Gastrocnemius medialis (tissue), 4 donors: ENCODE measurements at regions not wholly inside any gene's neighbourhood (a gene's known extent, or its start where the extent isn't known, plus 50 kb on each side); places are given as distances from the start of the nearest gene placed in this dataset.

ENCODE experiments used
- ATAC-seq, 2 donors: fragments of 150-250 bp; one replicate each; pipeline ENCODE4 v1.9.1; 2016
- DNase-seq, 2 donors: peaks; one replicate each; pipeline ENCODE4 v3.0.0-alpha.2; 2019
- H3K27ac ChIP-seq, 4 donors: fragments of 200-600 bp; sonication (generic); 1 replicate in 1 of 4; 2 replicates in 3 of 4; pipeline ENCODE4 v1.5.1; 2016 to 2018; ENCODE audit warnings: mild to moderate bottlenecking in 2 of 4, moderate library complexity in 1 of 4
- H3K27me3 ChIP-seq, 3 donors: fragments of 200-600 bp; sonication (generic) in 2 of 3; 1 replicate in 1 of 3; 2 replicates in 2 of 3; pipeline versions ENCODE4 v1.5.1 to v1.6.0; 2016 to 2019; ENCODE audit warnings: mild to moderate bottlenecking in 1 of 3, moderate library complexity in 1 of 3
- H3K36me3 ChIP-seq, 2 donors: fragments of 200-600 bp; sonication (generic) in 1 of 2; one replicate each; pipeline ENCODE4 v1.5.1; 2017 to 2018
- H3K4me1 ChIP-seq, 2 donors: fragments of 200-600 bp; sonication (generic) in 1 of 2; one replicate each; pipeline ENCODE4 v1.5.1; 2016 to 2017; ENCODE audit warnings: mild to moderate bottlenecking in 2 of 2
- H3K4me3 ChIP-seq, 4 donors: fragments of 200-600 bp; sonication (generic) in 3 of 4; 1 replicate in 1 of 4; 2 replicates in 3 of 4; pipeline ENCODE4 v1.5.1; 2016 to 2019; ENCODE audit warnings: mild to moderate bottlenecking in 2 of 4
- H3K9me3 ChIP-seq, 3 donors: fragments of 200-600 bp; sonication (generic) in 2 of 3; 1 replicate in 1 of 3; 2 replicates in 2 of 3; pipeline ENCODE4 v1.5.1; 2016 to 2019
- CTCF ChIP-seq, 5 experiments: fragments of 450-650 bp in 3 of 5; fragments of 200-600 bp in 2 of 5; sonication (generic) in 2 of 5; IDR thresholded peaks in 4 of 5; conservative IDR thresholded peaks in 1 of 5; 1 replicate in 4 of 5; 2 replicates in 1 of 5; pipeline ENCODE4 v1.5.1; 2016 to 2019; ENCODE audit warnings: antibody characterized with exemption in 5 of 5, mild to moderate bottlenecking in 3 of 5, moderate library complexity in 3 of 5
- POLR2A ChIP-seq, 2 donors: fragments of 450-650 bp; IDR thresholded peaks; one replicate each; pipeline ENCODE4 v1.6.1; 2017; ENCODE audit warnings: antibody characterized with exemption in 2 of 2, mild to moderate bottlenecking in 2 of 2, moderate library complexity in 2 of 2
- in situ Hi-C, 4 donors: fragments of 200-750 bp; cut with MboI; loops; one replicate each; pipeline versions ENCODE4 v1.15.0 to v1.8.0; 2017; ENCODE audit warnings: low sequenced_read_pairs in 4 of 4
- intact Hi-C: fragments of 100-400 bp; cut with DNase I; formaldehyde crosslinking; loops from one replicate; pipeline ENCODE4 v1.15.1; 2023; ENCODE audit warnings: low total_unique reads

- H3K36me3 ChIP-seq = no peaks in the 10 kb centered on the region
- TF ChIP-seq POLR2A (IDR thresholded peaks at IDR 0.05) (no peak), CTCF (IDR thresholded peaks at IDR 0.05 in 4 of 5, conservative IDR thresholded peaks at IDR 0.05 in 1 of 5) (no peak)
- H3K4me3 ChIP-seq = no peak overlapping the region
- no peak for ATAC-seq
- no peak overlapping the region for H3K27ac ChIP-seq
- in situ Hi-C loops = no loop called here
- no peaks in the 10 kb centered on the region for H3K9me3 ChIP-seq
- no peaks in the 10 kb centered on the region for H3K4me1 ChIP-seq
- intact Hi-C loops = no loop called here
- no peak for DNase-seq
- H3K27me3 ChIP-seq = no peaks in the 10 kb centered on the region
These were observed 89.5 kb upstream of the PLXNA2 start for GRCh38 chr1:208333676-208334075.

- Histone ChIP-seq H3K36me3 (no peaks in the 10 kb centered on the region), H3K4me3 (no peak overlapping the region), H3K9me3 (no peaks in the 10 kb centered on the region), H3K4me1 (no peaks in the 10 kb centered on the region), H3K27me3 (no peaks in the 10 kb centered on the region), H3K27ac (no peak overlapping the region)
- ATAC-seq = no peak
- TF ChIP-seq CTCF (IDR thresholded peaks at IDR 0.05 in 4 of 5, conservative IDR thresholded peaks at IDR 0.05 in 1 of 5) = no peak
- no peak for TF ChIP-seq POLR2A (IDR thresholded peaks at IDR 0.05)
- in situ Hi-C loops (no loop called here), intact Hi-C loops (no loop called here)
- no peak for DNase-seq
These were observed 91.4 kb upstream of the PLXNA2 start for GRCh38 chr1:208335371-208336136.

- Histone ChIP-seq H3K36me3 (no peaks in the 10 kb centered on the region), H3K27me3 (no peaks in the 10 kb centered on the region), H3K4me1 (no peaks in the 10 kb centered on the region), H3K4me3 (no peak overlapping the region), H3K27ac (no peak overlapping the region), H3K9me3 (no peaks in the 10 kb centered on the region)
- ATAC-seq = no peak
- intact Hi-C loops = no loop called here
- TF ChIP-seq POLR2A (IDR thresholded peaks at IDR 0.05) = no peak
- TF ChIP-seq CTCF (IDR thresholded peaks at IDR 0.05 in 4 of 5, conservative IDR thresholded peaks at IDR 0.05 in 1 of 5) = no peak
- in situ Hi-C loops = no loop called here
- no peak for DNase-seq
These were observed 91.9 kb upstream of the PLXNA2 start for GRCh38 chr1:208336137-208336518.

GRCh38 chr1:208339911-208340310 is 95.7 kb upstream of the PLXNA2 start:
- Histone ChIP-seq H3K27me3 (no peaks in the 10 kb centered on the region), H3K36me3 (no peaks in the 10 kb centered on the region), H3K9me3 (no peaks in the 10 kb centered on the region), H3K27ac (no peak overlapping the region), H3K4me3 (no peak overlapping the region), H3K4me1 (no peaks in the 10 kb centered on the region)
- ATAC-seq (no peak), DNase-seq (no peak)
- no peak for TF ChIP-seq CTCF (IDR thresholded peaks at IDR 0.05 in 4 of 5, conservative IDR thresholded peaks at IDR 0.05 in 1 of 5)
- no peak for TF ChIP-seq POLR2A (IDR thresholded peaks at IDR 0.05)
- in situ Hi-C loops (no loop called here), intact Hi-C loops (no loop called here)

- TF ChIP-seq POLR2A (IDR thresholded peaks at IDR 0.05) (no peak), CTCF (IDR thresholded peaks at IDR 0.05 in 4 of 5, conservative IDR thresholded peaks at IDR 0.05 in 1 of 5) (no peak)
- DNase-seq (no peak), ATAC-seq (no peak)
- intact Hi-C loops (no loop called here), in situ Hi-C loops (no loop called here)
- Histone ChIP-seq H3K36me3 (no peaks in the 10 kb centered on the region), H3K4me3 (no peak overlapping the region), H3K27ac (no peak overlapping the region), H3K9me3 (no peaks in the 10 kb centered on the region), H3K4me1 (no peaks in the 10 kb centered on the region), H3K27me3 (no peaks in the 10 kb centered on the region)
These were observed 99.0 kb upstream of the PLXNA2 start for GRCh38 chr1:208343226-208343625.
